Activated CD8-positive, alpha-beta T cell treated with anti-CD3 and anti-CD28 coated beads, Interleukin-2, amount 10 ng/mL, durations not matched to agents 7 days and 5 days (primary cell): ENCODE measurements at regions not wholly inside any gene's neighbourhood (a gene's known extent, or its start where the extent isn't known, plus 50 kb on each side); places are given as distances from the start of the nearest gene placed in this dataset.

Source experiments
- ATAC-seq: fragments of 150-1000 bp; cut with Tn5 transposase; one replicate; pipeline ENCODE4 v1.10.0; 2021; ENCODE audit warnings: moderate library complexity
- CTCF ChIA-PET: fragments of 350-600 bp; sonication (Branson Sonifier 250); formaldehyde crosslinking; loops from one replicate; lab custom pipeline; 2021; ENCODE audit warnings: antibody characterized with exemption; lab: Charles Lee
- POLR2A ChIA-PET: fragments of 350-600 bp; sonication (Branson Sonifier 250); formaldehyde crosslinking; loops from one replicate; lab custom pipeline; 2021; ENCODE audit warnings: antibody characterized with exemption; lab: Charles Lee
- DNase-seq: peaks from one replicate; pipeline ENCODE4 v3.0.0-alpha.2; 2020
- H3K27ac Mint-ChIP-seq: one replicate; pipeline ENCODE4 v1.8.0; 2021; ENCODE audit warnings: mild to moderate bottlenecking, mixed read lengths
- H3K27me3 Mint-ChIP-seq: one replicate; pipeline ENCODE4 v1.8.0; 2021; ENCODE audit warnings: low read depth, mixed read lengths
- H3K36me3 Mint-ChIP-seq: one replicate; pipeline ENCODE4 v1.8.0; 2021; ENCODE audit warnings: low read depth, mixed read lengths
- H3K4me1 Mint-ChIP-seq: one replicate; pipeline ENCODE4 v1.8.0; 2021; ENCODE audit warnings: low read depth, mixed read lengths
- H3K4me3 Mint-ChIP-seq: one replicate; pipeline ENCODE4 v1.8.0; 2021; ENCODE audit warnings: mild to moderate bottlenecking, mixed read lengths
- H3K9me3 Mint-ChIP-seq: one replicate; pipeline ENCODE4 v1.8.0; 2022; ENCODE audit warnings: mixed read lengths; ENCODE audit not compliant: insufficient read depth

DNA sequence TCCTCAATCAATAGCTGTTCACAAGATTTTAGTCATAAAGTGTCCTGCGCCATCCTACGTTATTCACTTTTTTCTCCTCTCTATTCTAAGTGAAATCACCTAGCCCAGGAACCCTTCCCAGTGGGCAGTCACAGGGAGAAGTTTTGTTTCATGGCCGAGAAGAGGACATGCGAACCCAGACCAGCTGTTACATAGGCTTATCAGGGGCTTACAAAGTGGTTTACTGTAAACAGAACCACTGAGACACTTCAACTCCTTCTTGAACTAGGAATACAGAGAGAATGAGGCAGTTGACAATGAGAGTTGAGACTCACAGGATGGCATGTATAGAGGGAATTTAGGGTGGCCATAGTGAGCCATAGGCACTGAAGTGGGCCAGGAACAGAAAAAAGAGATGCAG lies 246.9 kb upstream of the GLI3 start:
- CTCF ChIA-PET, result interaction anchor here (1.2 kb wide), 1 partner anchor 9 kb away, joined by 3 read pairs; no protein-coding TSS in a partner anchor
- ATAC-seq (no peak), DNase-seq (no peak)
- no peak overlapping the region for H3K4me3 Mint-ChIP-seq
- no peaks in the 10 kb centered on the region for H3K27me3 Mint-ChIP-seq
- H3K9me3 Mint-ChIP-seq, result no peaks in the 10 kb centered on the region
- H3K4me1 Mint-ChIP-seq, result no peaks in the 10 kb centered on the region
- no peak overlapping the region for H3K27ac Mint-ChIP-seq
- POLR2A ChIA-PET, result no interaction called here
- H3K36me3 Mint-ChIP-seq, result no peaks in the 10 kb centered on the region

DNA sequence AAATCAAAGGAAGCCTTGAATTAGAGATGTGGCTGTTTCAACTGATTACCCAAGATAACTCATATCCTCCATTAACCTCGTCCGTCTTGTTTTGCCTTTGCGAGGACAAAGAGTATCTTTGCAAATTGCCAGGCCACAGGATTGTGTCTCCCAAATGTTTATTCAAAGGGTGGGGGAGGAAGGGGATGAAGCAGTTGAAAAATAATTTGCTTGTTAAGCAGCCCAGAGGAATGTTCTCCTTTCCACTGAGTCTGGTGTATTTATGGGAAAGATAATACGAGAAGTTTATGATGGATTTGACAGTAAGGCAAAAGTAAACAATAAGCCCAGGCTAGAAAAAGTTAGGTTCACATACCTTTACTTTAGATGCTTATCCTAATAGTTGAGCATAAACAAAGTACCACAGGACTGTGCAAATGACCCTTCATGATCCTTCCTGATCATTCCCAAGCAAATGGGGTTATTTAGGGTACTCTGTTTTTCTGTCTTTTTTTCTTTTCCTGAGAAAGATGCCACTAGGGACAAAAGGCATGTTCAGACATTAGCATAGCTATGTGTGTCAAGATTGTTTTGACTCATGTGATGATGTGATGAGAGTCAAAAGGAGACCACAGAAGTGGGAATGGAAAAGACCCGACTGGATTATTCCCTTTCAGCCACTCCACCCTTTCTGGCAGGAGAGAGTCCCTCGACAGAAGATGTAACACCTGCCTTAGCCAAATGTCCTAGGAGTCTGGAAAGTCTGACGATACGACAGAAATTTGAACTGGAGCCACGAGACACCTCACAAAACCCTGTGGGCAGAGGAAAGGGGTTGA lies 243.0 kb upstream of the GLI3 start:
- Mint-ChIP-seq H3K36me3 (no peaks in the 10 kb centered on the region), H3K4me3 (no peak overlapping the region), H3K27me3 (no peaks in the 10 kb centered on the region), H3K27ac (no peak overlapping the region), H3K4me1 (no peaks in the 10 kb centered on the region), H3K9me3 (no peaks in the 10 kb centered on the region)
- ChIA-PET POLR2A (no interaction called here), CTCF (no interaction called here)
- ATAC-seq (no peak), DNase-seq (no peak)

DNA sequence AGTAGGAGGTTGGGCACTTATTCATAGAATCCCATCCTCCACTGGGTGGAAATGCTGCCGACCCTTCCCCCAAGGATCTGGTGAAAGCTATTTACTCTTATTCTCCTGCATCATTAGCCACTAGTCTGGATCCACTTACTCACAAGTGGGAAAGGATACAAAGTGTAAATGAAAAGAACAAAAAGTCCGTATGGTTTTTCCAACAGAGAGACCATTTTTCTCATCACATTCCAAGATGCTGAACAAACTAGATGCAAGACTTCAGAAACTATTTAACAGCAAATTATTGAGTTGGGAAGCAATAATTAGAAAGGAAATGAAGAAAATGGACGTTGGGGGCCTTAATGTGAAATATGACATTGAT lies 242.4 kb upstream of the GLI3 start:
- no peaks in the 10 kb centered on the region for H3K4me1 Mint-ChIP-seq
- H3K4me3 Mint-ChIP-seq, result no peak overlapping the region
- no peaks in the 10 kb centered on the region for H3K36me3 Mint-ChIP-seq
- no peak for DNase-seq
- no peak overlapping the region for H3K27ac Mint-ChIP-seq
- no peaks in the 10 kb centered on the region for H3K9me3 Mint-ChIP-seq
- ChIA-PET POLR2A (no interaction called here), CTCF (no interaction called here)
- no peaks in the 10 kb centered on the region for H3K27me3 Mint-ChIP-seq
- ATAC-seq, result no peak

DNA sequence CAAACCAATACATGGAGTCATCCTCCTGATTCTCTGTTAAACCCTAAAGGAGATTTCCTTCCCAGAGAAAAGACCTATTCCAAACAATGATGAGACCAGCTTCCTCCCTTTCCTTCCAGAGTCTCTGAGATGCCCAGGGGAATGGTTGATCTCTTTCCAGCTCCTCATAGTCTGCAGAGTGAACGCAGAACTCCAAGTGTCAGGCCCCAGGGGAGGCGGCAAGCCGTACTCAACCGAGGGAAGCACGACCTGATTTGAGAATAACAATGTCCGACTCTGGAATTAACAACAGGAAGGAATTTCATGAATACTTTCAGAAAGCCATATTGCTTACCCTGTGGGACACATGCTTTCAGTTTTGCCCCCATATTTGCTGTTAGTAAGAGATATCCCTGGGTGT lies 241.7 kb upstream of the GLI3 start:
- H3K9me3 Mint-ChIP-seq, result no peaks in the 10 kb centered on the region

DNA sequence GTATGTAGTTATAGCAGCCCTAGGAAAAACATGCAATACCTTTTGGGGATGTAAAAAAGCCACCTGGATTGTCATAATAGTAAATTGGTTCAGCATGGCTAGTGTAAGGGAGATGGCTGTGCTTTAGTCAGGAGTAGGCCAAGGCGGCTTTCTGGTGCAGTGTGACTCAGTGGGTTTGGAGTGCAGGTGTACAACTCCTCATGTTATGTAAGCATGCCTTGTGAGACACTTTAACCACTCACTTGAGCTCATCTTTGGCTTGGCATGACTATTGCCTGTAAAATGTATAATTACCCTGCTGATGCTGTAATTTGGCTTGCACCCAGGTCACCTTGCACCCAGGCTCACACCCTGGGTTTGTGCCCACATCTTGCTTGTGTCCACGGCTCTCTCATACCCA lies 239.2 kb upstream of the GLI3 start:
- H3K4me1 Mint-ChIP-seq, result no peaks in the 10 kb centered on the region
- H3K4me3 Mint-ChIP-seq, result no peak overlapping the region
- H3K27me3 Mint-ChIP-seq, result no peaks in the 10 kb centered on the region
- no peak for ATAC-seq
- ChIA-PET CTCF (no interaction called here), POLR2A (no interaction called here)
- no peak overlapping the region for H3K27ac Mint-ChIP-seq
- no peak for DNase-seq
- no peaks in the 10 kb centered on the region for H3K9me3 Mint-ChIP-seq
- H3K36me3 Mint-ChIP-seq, result no peaks in the 10 kb centered on the region

More for the DNA sequence above, 241.7 kb upstream of the GLI3 start:
- ChIA-PET CTCF (no interaction called here), POLR2A (no interaction called here)
- Mint-ChIP-seq H3K36me3 (no peaks in the 10 kb centered on the region), H3K27ac (no peak overlapping the region), H3K4me1 (no peaks in the 10 kb centered on the region), H3K27me3 (no peaks in the 10 kb centered on the region), H3K4me3 (no peak overlapping the region)
- ATAC-seq (no peak), DNase-seq (no peak)

DNA sequence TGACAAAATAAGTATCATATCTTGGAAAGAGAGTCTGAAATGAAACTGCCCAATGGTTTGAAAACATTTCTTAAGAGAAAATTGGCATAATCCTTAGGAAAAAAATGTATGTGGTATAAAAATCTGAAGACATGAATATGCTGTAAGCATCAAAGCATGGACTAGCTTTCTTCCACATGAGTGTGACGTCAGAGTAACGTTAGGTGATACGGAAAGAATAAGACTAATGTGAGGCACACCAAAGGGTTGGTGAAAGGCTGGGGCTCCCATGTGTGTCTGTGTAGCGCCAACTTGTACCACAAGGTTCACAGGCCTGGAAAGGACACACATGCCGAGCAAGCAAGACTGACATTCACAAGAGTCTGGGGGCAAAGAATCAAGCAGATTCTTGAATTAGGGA lies 238.1 kb upstream of the GLI3 start:
- H3K27ac Mint-ChIP-seq, result no peak overlapping the region
- H3K9me3 Mint-ChIP-seq, result no peaks in the 10 kb centered on the region
- H3K4me3 Mint-ChIP-seq, result no peak overlapping the region
- ATAC-seq (no peak), DNase-seq (no peak)
- no peaks in the 10 kb centered on the region for H3K36me3 Mint-ChIP-seq
- ChIA-PET POLR2A (no interaction called here), CTCF (no interaction called here)
- no peaks in the 10 kb centered on the region for H3K4me1 Mint-ChIP-seq
- H3K27me3 Mint-ChIP-seq, result no peaks in the 10 kb centered on the region

DNA sequence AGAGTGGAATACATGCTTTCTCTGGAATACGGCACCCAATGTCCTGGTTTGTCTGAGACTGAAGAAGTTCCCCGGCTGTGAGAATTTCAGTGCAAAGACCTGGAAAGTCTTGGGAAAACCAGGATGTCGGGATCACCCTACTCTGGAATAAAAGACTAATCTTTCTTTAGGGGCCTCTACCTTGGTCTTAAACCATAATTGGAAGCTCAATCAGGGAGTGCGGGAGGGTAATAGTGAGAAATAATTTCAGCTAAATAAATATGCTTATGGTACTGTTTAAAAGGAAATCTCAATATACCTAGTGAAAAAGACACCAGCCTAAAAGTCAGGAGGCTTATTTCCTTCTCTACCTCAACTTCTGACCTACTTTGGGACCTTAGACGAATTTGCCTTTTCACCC lies 236.1 kb upstream of the GLI3 start:
- DNase-seq (no peak), ATAC-seq (no peak)
- H3K4me3 Mint-ChIP-seq, result no peak overlapping the region
- H3K36me3 Mint-ChIP-seq, result no peaks in the 10 kb centered on the region
- H3K4me1 Mint-ChIP-seq, result no peaks in the 10 kb centered on the region
- ChIA-PET POLR2A (no interaction called here), CTCF (no interaction called here)
- no peaks in the 10 kb centered on the region for H3K27me3 Mint-ChIP-seq
- H3K27ac Mint-ChIP-seq, result no peak overlapping the region
- H3K9me3 Mint-ChIP-seq, result no peaks in the 10 kb centered on the region

DNA sequence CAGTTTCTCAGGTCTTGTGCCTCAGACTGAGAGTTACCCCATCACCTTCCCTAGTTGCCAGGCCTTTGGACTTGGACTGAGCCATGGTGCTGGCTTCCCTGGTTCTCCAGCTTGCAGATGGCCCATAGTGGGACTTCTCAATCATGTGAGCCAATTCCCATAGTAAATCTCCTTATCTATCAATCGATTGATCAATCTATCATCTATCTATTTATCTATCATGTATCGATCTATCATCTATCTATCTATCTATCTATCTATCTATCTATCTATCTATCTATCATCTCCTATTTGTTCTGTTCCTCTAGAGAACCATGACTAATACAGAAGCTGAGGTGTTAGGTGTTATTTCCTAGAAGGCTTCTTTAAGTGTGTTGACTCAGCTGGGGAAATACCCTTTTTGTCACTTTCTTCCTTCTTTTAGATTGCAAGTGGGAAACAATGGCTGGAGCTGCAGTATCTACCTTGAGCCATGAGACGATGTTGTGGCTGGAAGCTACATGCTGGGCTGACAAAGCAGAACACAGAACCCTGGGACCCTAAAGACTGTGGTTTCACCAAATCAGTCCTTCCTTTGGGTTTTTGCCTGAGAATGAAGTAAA lies 234.7 kb upstream of the GLI3 start:
- no peaks in the 10 kb centered on the region for H3K36me3 Mint-ChIP-seq
- H3K9me3 Mint-ChIP-seq, result no peaks in the 10 kb centered on the region
- ChIA-PET POLR2A (no interaction called here), CTCF (no interaction called here)
- no peaks in the 10 kb centered on the region for H3K27me3 Mint-ChIP-seq
- no peak overlapping the region for H3K27ac Mint-ChIP-seq
- H3K4me1 Mint-ChIP-seq, result no peaks in the 10 kb centered on the region
- DNase-seq (no peak), ATAC-seq (no peak)
- H3K4me3 Mint-ChIP-seq, result no peak overlapping the region

DNA sequence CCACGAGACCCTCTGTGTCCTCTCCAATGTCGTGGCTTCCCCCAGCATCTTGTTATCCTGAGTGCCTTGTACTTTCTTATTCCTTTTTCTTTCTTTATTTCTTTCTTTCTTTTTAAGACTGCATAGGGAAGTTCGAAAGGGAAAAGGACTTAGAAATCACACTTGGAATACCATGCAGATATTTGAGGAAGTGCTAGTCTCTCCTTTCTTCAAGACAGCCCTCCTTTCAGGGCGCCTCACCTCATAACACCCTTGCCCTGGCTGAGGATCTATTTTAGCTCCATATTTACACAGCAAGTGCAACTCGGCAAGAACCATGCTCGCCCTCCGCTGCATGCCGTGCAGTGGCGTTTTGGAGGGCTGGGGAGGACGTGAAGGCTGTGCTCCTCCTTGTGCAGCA lies 232.3 kb upstream of the GLI3 start:
- Mint-ChIP-seq H3K9me3 (no peaks in the 10 kb centered on the region), H3K27ac (no peak overlapping the region), H3K36me3 (no peaks in the 10 kb centered on the region), H3K27me3 (no peaks in the 10 kb centered on the region), H3K4me3 (no peak overlapping the region), H3K4me1 (no peaks in the 10 kb centered on the region)
- POLR2A ChIA-PET, result no interaction called here
- DNase-seq (no peak), ATAC-seq (no peak)
- CTCF ChIA-PET, result no interaction called here

DNA sequence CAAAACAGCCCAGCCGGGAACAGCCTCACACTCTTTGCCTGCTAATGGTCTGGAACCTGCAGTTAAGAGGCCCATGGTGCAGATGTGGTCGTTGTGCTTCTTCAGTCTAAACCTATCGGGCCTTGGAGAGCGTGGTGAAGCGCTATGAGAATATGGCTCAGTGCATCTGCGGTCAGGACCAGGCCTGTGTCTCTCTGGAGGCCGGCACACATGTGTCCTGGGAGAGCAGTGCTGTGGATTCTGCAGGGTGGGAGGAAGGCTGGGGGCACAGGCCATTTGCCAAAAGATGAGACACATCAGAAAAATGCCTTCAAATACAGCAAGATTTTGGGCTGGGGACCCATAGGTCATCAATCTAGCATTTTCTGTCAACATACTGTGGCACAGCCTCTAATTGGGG lies 231.5 kb upstream of the GLI3 start:
- H3K36me3 Mint-ChIP-seq, result no peaks in the 10 kb centered on the region
- no peaks in the 10 kb centered on the region for H3K9me3 Mint-ChIP-seq
- H3K4me3 Mint-ChIP-seq, result no peak overlapping the region
- H3K27me3 Mint-ChIP-seq, result no peaks in the 10 kb centered on the region
- CTCF ChIA-PET, result no interaction called here
- H3K4me1 Mint-ChIP-seq, result no peaks in the 10 kb centered on the region
- ATAC-seq (no peak), DNase-seq (no peak)
- H3K27ac Mint-ChIP-seq, result no peak overlapping the region
- POLR2A ChIA-PET, result no interaction called here

DNA sequence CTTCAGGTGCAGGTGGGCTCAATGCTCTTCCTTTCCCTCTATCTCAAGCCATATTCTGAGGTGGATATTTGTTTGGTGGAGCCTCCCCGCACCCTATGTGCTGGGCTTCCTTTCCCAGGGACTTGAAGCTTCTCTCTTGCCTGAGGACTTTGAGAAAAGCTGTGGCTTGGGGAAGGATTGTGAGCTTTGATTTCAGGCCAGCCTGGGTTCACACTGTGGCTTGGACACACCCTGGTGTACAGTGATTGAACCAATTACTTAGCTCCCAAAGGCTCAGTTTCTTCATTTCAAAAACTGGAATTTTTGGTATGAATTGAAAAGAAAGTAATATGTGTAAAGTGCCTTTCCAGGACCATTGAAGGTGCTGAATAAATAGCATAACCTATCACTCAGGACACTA lies 224.5 kb upstream of the GLI3 start:
- ChIA-PET POLR2A (no interaction called here), CTCF (no interaction called here)
- Mint-ChIP-seq H3K27ac (no peak overlapping the region), H3K4me1 (no peaks in the 10 kb centered on the region), H3K36me3 (no peaks in the 10 kb centered on the region), H3K9me3 (no peaks in the 10 kb centered on the region), H3K4me3 (no peak overlapping the region), H3K27me3 (no peaks in the 10 kb centered on the region)
- ATAC-seq, result no peak
- no peak for DNase-seq

DNA sequence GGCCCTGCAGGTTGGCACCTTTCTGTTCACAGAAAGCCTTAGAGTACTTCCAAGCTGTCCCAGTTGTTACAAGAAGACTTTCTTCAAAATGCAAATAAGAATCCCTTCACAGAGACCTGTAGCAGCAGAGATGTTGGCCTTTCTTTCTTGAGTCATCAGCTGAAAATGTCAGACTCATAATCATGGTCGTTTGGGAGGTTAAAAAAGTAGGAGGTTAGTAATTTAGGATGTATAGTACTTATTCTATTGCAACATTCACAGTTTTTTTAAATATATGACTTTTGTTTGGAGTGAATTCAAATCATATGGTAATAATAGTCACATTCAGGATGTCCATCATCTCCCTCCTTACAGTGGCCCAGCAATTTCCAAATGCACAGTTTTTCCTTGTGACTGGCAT lies 223.9 kb upstream of the GLI3 start:
- Mint-ChIP-seq H3K27ac (no peak overlapping the region), H3K4me1 (no peaks in the 10 kb centered on the region), H3K4me3 (no peak overlapping the region), H3K9me3 (no peaks in the 10 kb centered on the region), H3K36me3 (no peaks in the 10 kb centered on the region), H3K27me3 (no peaks in the 10 kb centered on the region)
- CTCF ChIA-PET, result no interaction called here
- ATAC-seq (no peak), DNase-seq (no peak)
- POLR2A ChIA-PET, result no interaction called here

DNA sequence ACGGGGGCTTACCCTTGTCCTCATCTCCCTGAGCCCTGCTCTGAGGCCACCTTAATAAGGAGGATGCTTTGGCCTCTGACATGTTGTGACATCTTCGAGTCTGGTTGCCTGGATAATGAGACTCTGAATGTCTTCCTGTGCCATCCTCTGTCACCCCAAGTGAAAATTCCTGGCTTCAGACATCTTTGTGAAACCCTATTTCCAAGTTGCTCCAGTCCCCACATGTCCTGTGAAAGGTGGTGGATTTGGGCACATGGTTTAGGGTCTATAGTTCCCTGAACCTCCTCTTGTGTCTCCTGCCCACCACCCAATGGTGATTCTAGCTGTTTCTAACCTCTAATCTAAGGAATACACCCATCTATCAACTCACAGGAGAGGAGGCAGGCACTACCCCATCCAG lies 223.1 kb upstream of the GLI3 start:
- H3K27me3 Mint-ChIP-seq, result no peaks in the 10 kb centered on the region
- ChIA-PET POLR2A (no interaction called here), CTCF (no interaction called here)
- no peak overlapping the region for H3K27ac Mint-ChIP-seq
- DNase-seq (no peak), ATAC-seq (no peak)
- H3K9me3 Mint-ChIP-seq, result no peaks in the 10 kb centered on the region
- no peaks in the 10 kb centered on the region for H3K4me1 Mint-ChIP-seq
- H3K4me3 Mint-ChIP-seq, result no peak overlapping the region
- no peaks in the 10 kb centered on the region for H3K36me3 Mint-ChIP-seq
